GM19463 (cell line): ENCODE measurements at regions not wholly inside any gene's neighbourhood (a gene's known extent, or its start where the extent isn't known, plus 50 kb on each side); places are given as distances from the start of the nearest gene placed in this dataset.

ENCODE experiments used
- ATAC-seq: cut with Tn5 transposase; IDR thresholded peaks from one replicate; pipeline ENCODE4 v1.9.1; 2021; ENCODE audit warnings: mild to moderate bottlenecking, moderate library complexity; ENCODE audit not compliant: unreplicated experiment

GRCh38 chrX:134172588-134173259, 64.3 kb upstream of the CCDC160 start:
- peak; percentile 46 for ATAC-seq

GRCh38 chrX:134173541-134174272, 63.3 kb upstream of the CCDC160 start:
- ATAC-seq: no peak

- ATAC-seq: no peak
These were observed 62.7 kb upstream of the CCDC160 start for GRCh38 chrX:134174273-134174660.

- ATAC-seq: no peak
These were observed 62.1 kb upstream of the CCDC160 start for GRCh38 chrX:134174859-134175258.

- ATAC-seq: no peak
These were observed 59.5 kb upstream of the CCDC160 start for GRCh38 chrX:134177527-134177926.

- ATAC-seq: no peak
These were observed 56.2 kb upstream of the CCDC160 start for GRCh38 chrX:134180601-134181274.

GRCh38 chrX:134181275-134181660, 55.7 kb upstream of the CCDC160 start:
- ATAC-seq: no peak

GRCh38 chrX:134183665-134184064, 53.3 kb upstream of the CCDC160 start:
- ATAC-seq: no peak

GRCh38 chrX:134184936-134185335, 52.0 kb upstream of the CCDC160 start:
- no peak for ATAC-seq

- peak; percentile 89 for ATAC-seq
These were observed 50.4 kb upstream of the CCDC160 start for GRCh38 chrX:134186362-134187121.
